ENCODE measurements at regions not wholly inside any gene's neighbourhood (a gene's known extent, or its start where the extent isn't known, plus 50 kb on each side); places are given as distances from the start of the nearest gene placed in this dataset.

DNA sequence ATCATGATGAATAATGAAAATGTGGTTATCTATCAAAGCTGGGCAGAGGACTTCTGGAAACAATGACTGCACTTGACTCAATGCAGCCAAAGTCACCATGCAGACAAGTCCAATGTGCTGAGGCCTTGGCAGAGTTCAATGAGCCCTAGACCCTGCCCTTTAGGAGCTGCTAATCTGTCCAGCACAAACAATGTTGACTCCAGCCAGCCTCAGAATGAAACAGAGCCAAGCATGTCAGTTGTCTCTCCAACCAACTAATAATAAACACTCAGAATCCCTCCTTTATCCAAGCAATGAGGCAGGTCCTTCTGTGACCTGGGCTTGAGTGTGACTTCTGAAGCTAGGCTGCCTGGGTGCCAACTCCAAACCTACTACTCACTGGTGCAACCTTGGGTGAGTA is 270.6 kb downstream of the BCL11A start:
- no peak for TF ChIP-seq CTCF (IDR thresholded peaks at IDR 0.05; ENCODE audit: insufficient read depth, low read depth, low read length)
- no peaks in the 10 kb centered on the region for H3K36me3 ChIP-seq (ENCODE audit: control insufficient read depth, insufficient read depth, low read length)
- POLR2A ChIA-PET: no interaction called here
- H3K4me3 ChIP-seq (ENCODE audit: low read depth, low read length): no peak overlapping the region
- CTCF ChIA-PET: no interaction called here
- DNase-seq (ENCODE audit: low read depth): no peak
- no peaks in the 10 kb centered on the region for H3K27me3 ChIP-seq (ENCODE audit: control insufficient read depth, insufficient read depth, low read length)

- Histone ChIP-seq H3K4me3 (ENCODE audit: low read depth, low read length) (no peak overlapping the region), H3K27me3 (ENCODE audit: control insufficient read depth, insufficient read depth, low read length) (no peaks in the 10 kb centered on the region), H3K36me3 (ENCODE audit: control insufficient read depth, insufficient read depth, low read length) (no peaks in the 10 kb centered on the region)
- TF ChIP-seq CTCF (IDR thresholded peaks at IDR 0.05; ENCODE audit: insufficient read depth, low read depth, low read length): no peak
- POLR2A ChIA-PET: no interaction called here
- no peak for DNase-seq (ENCODE audit: low read depth)
- CTCF ChIA-PET: no interaction called here
Observed at GRCh38 chr2:60281730-60282129, 271.7 kb downstream of the BCL11A start.

- TF ChIP-seq CTCF (IDR thresholded peaks at IDR 0.05; ENCODE audit: insufficient read depth, low read depth, low read length): no peak
- Histone ChIP-seq H3K4me3 (ENCODE audit: low read depth, low read length) (no peak overlapping the region), H3K27me3 (ENCODE audit: control insufficient read depth, insufficient read depth, low read length) (no peaks in the 10 kb centered on the region), H3K36me3 (ENCODE audit: control insufficient read depth, insufficient read depth, low read length) (no peaks in the 10 kb centered on the region)
- no peak for DNase-seq (ENCODE audit: low read depth)
- ChIA-PET CTCF (no interaction called here), POLR2A (no interaction called here)
Observed at GRCh38 chr2:60280238-60280637, 273.2 kb downstream of the BCL11A start.

GRCh38 chr2:60278906-60279305 is 274.5 kb downstream of the BCL11A start:
- Histone ChIP-seq H3K36me3 (ENCODE audit: control insufficient read depth, insufficient read depth, low read length) (no peaks in the 10 kb centered on the region), H3K27me3 (ENCODE audit: control insufficient read depth, insufficient read depth, low read length) (no peaks in the 10 kb centered on the region), H3K4me3 (ENCODE audit: low read depth, low read length) (no peak overlapping the region)
- DNase-seq (ENCODE audit: low read depth): no peak
- POLR2A ChIA-PET: no interaction called here
- no peak for TF ChIP-seq CTCF (IDR thresholded peaks at IDR 0.05; ENCODE audit: insufficient read depth, low read depth, low read length)
- CTCF ChIA-PET: no interaction called here

DNA sequence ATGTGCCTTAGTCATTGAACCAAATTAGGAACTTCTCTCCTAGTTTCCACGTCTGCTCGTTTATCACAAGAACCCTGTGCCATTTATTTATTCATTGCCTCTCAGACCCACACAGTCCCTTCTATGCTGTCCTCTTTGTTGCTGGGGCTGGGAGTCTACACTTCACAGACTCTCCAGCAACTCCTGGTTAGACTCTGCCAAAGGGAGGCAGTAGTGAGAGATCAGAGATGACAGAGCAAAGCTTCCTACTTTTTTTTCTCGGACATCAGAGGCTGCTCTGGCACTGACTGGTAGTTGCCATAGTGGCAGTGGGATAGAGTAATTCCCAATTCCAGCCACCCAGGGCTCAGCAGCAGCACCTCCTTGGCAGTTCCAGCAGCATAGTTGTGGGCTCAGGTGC is 277.5 kb downstream of the BCL11A start:
- no peaks in the 10 kb centered on the region for H3K27me3 ChIP-seq (ENCODE audit: control insufficient read depth, insufficient read depth, low read length)
- ChIA-PET POLR2A (no interaction called here), CTCF (no interaction called here)
- TF ChIP-seq CTCF (IDR thresholded peaks at IDR 0.05; ENCODE audit: insufficient read depth, low read depth, low read length): no peak
- no peaks in the 10 kb centered on the region for H3K36me3 ChIP-seq (ENCODE audit: control insufficient read depth, insufficient read depth, low read length)
- H3K4me3 ChIP-seq (ENCODE audit: low read depth, low read length): no peak overlapping the region
- no peak for DNase-seq (ENCODE audit: low read depth)
